IPS DF 6.9 (cell line): ENCODE measurements at regions not wholly inside any gene's neighbourhood (a gene's known extent, or its start where the extent isn't known, plus 50 kb on each side); places are given as distances from the start of the nearest gene placed in this dataset.

ENCODE experiments used
- DNase-seq: peaks from one replicate; pipeline ENCODE4 v3.0.0-alpha.2; 2013; ENCODE audit warnings: low read depth, low spot score
- H3K27ac ChIP-seq: one replicate; pipeline ENCODE4 v1.5.1; 2013; ENCODE audit warnings: low read length, control low read depth
- H3K27me3 ChIP-seq: 2 replicates; pipeline ENCODE4 v1.6.1; 2013; ENCODE audit warnings: mild to moderate bottlenecking, low read length; ENCODE audit not compliant: control insufficient read depth, insufficient read depth
- H3K36me3 ChIP-seq: 2 replicates; pipeline ENCODE4 v1.6.1; 2013; ENCODE audit warnings: low read length; ENCODE audit not compliant: control insufficient read depth, insufficient read depth
- H3K4me1 ChIP-seq: 2 replicates; pipeline ENCODE4 v1.6.1; 2013; ENCODE audit warnings: low read length; ENCODE audit not compliant: control insufficient read depth, insufficient read depth
- H3K4me3 ChIP-seq: 2 replicates; pipeline ENCODE4 v1.5.1; 2013; ENCODE audit warnings: mild to moderate bottlenecking, low read length
- H3K9me3 ChIP-seq: 2 replicates; pipeline ENCODE4 v1.6.1; 2013; ENCODE audit warnings: low read length, inconsistent platforms; ENCODE audit not compliant: control insufficient read depth, insufficient read depth
- WGBS: extraction: QIAGEN DNeasy Blood & Tissue Kit; methylation state at CpG from one replicate; pipeline ENCODE4 v1.1.7; 2013; ENCODE audit warnings: mixed read lengths, missing lambda C conversion rate; ENCODE audit not compliant: insufficient read length, insufficient coverage; 5-methylcytosine and 5-hydroxymethylcytosine counted together

DNA sequence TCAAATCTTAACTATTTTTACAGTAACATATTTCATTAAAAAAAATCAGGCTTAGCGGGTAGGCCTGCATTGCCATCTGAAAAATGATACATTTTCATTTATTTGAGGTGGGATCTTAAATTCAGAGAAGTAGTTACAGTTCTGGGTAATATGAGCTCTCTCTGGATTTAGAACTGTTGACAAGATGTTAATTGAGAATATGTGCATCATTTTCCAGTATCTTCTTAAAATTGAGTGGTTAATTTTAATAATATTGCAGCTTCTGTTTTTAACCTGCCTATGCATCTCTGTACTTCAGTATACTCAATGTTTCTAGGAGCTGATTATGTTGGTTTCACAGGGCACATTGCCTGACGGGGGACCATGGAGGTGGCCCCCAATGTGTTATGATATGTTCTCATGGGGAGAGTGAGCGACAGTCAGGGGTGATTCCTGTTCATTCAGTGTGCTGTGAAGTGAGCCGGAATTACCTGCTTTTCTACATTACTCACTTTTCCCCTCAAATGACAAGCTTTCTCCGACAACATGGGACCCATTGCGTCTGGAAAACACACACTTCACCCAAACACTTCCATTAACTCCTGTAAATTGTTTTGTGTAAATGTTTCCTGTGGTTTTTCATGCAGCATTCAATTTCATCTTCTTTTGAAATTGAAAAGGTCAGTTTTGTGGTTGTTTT lies 406.2 kb downstream of the MTX2 start:
- Histone ChIP-seq H3K4me3 (no peak overlapping the region), H3K36me3 (no peaks in the 10 kb centered on the region), H3K9me3 (no peaks in the 10 kb centered on the region), H3K27ac (no peak overlapping the region), H3K27me3 (no peaks in the 10 kb centered on the region), H3K4me1 (no peaks in the 10 kb centered on the region; the same call in 1 of the 2 replicates)
- WGBS, result no CpG with 5 or more reads among the region's 6 CpGs
- no peak for DNase-seq

- no peaks in the 10 kb centered on the region; the same call in 1 of the 2 replicates for H3K4me1 ChIP-seq
- H3K36me3 ChIP-seq, result no peaks in the 10 kb centered on the region
- no peaks in the 10 kb centered on the region for H3K9me3 ChIP-seq
- WGBS, result no CpG with 5 or more reads among the region's 2 CpGs
- H3K27ac ChIP-seq, result no peak overlapping the region
- H3K27me3 ChIP-seq, result no peaks in the 10 kb centered on the region
- no peak for DNase-seq
- H3K4me3 ChIP-seq, result no peak overlapping the region
Measured at GRCh38 chr2:176677746-176678265, 408.6 kb downstream of the MTX2 start.

DNA sequence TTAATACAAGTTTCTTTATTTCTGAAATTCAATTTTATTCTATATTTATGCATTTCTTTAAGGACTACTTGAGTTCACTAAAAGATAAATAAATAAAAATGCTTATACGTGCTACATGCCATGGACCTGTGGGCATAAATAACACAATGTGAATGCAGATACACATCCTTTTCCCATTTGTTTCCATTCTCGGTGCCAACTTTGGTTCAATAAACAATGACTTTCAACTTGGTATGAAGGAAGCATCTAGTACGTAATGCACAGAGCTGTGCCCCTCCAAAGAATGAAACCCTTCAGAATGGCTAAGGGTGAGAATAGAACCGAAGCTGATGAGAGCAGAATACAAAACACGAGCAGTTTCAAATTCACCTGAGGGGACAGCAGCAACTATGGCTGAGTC lies 409.3 kb downstream of the MTX2 start:
- H3K9me3 ChIP-seq, result no peaks in the 10 kb centered on the region
- H3K27ac ChIP-seq, result no peak overlapping the region
- no CpG with 5 or more reads among the region's 5 CpGs for WGBS
- H3K36me3 ChIP-seq, result no peaks in the 10 kb centered on the region
- no peaks in the 10 kb centered on the region; the same call in 1 of the 2 replicates for H3K4me1 ChIP-seq
- H3K4me3 ChIP-seq, result no peak overlapping the region
- no peaks in the 10 kb centered on the region for H3K27me3 ChIP-seq
- no peak for DNase-seq

- DNase-seq, result no peak
- Histone ChIP-seq H3K27me3 (no peaks in the 10 kb centered on the region), H3K9me3 (no peaks in the 10 kb centered on the region), H3K36me3 (no peaks in the 10 kb centered on the region), H3K4me1 (no peaks in the 10 kb centered on the region; the same call in 1 of the 2 replicates), H3K4me3 (no peak overlapping the region), H3K27ac (no peak overlapping the region)
- no CpG with 5 or more reads among the region's 2 CpGs for WGBS
Measured at GRCh38 chr2:176679061-176679669, 409.9 kb downstream of the MTX2 start.

GRCh38 chr2:176680916-176681516 lies 411.8 kb downstream of the MTX2 start:
- Histone ChIP-seq H3K4me1 (no peaks in the 10 kb centered on the region; the same call in 1 of the 2 replicates), H3K27me3 (peaks cover 1% of the 10 kb centered on the region; the same call in 1 of the 2 replicates), H3K36me3 (no peaks in the 10 kb centered on the region), H3K27ac (no peak overlapping the region), H3K9me3 (no peaks in the 10 kb centered on the region), H3K4me3 (no peak overlapping the region)
- no peak for DNase-seq
- no CpG with 5 or more reads among the region's 1 CpG for WGBS

DNA sequence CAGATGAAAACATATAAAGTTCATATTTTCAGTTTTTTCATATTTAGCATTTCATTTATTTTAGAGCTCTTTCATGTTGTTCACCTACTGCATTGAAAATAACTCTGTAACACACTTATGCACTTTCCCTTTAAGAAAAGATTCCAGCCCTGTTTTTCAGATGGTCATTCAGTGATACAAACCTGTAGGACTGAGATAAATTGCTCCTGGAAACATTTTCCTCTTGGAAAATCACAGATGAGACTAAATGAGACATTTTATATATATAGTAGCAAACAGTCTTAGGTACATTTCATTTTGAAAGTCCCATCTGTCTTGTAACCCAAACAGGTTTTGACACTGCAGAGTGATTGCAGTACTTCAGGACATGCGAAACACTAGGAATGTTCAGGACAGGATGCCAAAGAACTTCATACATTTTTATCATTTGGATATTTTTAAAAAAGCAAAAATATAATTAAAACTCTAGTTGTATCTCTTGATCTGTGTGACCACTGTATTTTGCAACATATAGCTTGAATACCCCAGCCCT lies 412.4 kb downstream of the MTX2 start:
- WGBS, result no CpG with 5 or more reads among the region's 1 CpG
- H3K36me3 ChIP-seq, result no peaks in the 10 kb centered on the region
- no peaks in the 10 kb centered on the region for H3K9me3 ChIP-seq
- no peak for DNase-seq
- no peak overlapping the region for H3K27ac ChIP-seq
- H3K4me3 ChIP-seq, result no peak overlapping the region
- peaks cover 1% of the 10 kb centered on the region; the same call in 1 of the 2 replicates for H3K27me3 ChIP-seq
- H3K4me1 ChIP-seq, result no peaks in the 10 kb centered on the region; the same call in 1 of the 2 replicates

- Histone ChIP-seq H3K27ac (no peak overlapping the region), H3K27me3 (peaks cover 1% of the 10 kb centered on the region; the same call in 1 of the 2 replicates), H3K4me1 (no peaks in the 10 kb centered on the region; the same call in 1 of the 2 replicates), H3K4me3 (no peak overlapping the region), H3K36me3 (no peaks in the 10 kb centered on the region), H3K9me3 (no peaks in the 10 kb centered on the region)
- no peak for DNase-seq
- WGBS, result no CpG with 5 or more reads among the region's 3 CpGs
Measured at GRCh38 chr2:176682278-176682677, 413.0 kb downstream of the MTX2 start.

- WGBS, result no CpG with 5 or more reads among the region's 1 CpG
- no peaks in the 10 kb centered on the region; the same call in 1 of the 2 replicates for H3K4me1 ChIP-seq
- no peak for DNase-seq
- no peak overlapping the region for H3K27ac ChIP-seq
- H3K36me3 ChIP-seq, result no peaks in the 10 kb centered on the region
- no peaks in the 10 kb centered on the region for H3K9me3 ChIP-seq
- H3K4me3 ChIP-seq, result no peak overlapping the region
- H3K27me3 ChIP-seq, result peaks cover 1% of the 10 kb centered on the region; the same call in 1 of the 2 replicates
Measured at GRCh38 chr2:176683618-176684111, 414.4 kb downstream of the MTX2 start.

DNA sequence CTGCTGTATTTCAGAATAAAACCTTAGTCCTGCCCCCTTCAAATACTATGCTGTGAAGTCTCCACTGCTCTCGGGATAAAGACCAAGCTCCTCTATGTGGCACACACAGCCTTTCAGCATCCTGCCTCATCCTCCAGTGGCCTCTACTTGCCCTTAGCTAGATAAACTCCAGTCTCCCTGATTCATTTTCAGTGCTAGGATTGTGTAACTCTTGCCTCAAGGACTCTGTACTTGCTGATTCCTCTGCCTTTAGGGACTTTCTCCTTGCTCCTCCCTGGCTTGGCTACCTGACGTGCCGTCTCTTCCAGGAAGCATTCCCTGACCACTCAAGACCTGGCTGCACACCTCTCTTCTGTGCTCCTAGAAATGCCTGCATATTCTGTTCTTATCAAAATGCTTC lies 416.7 kb downstream of the MTX2 start:
- H3K36me3 ChIP-seq, result no peaks in the 10 kb centered on the region
- H3K4me1 ChIP-seq, result no peaks in the 10 kb centered on the region
- DNase-seq, result no peak
- no peak overlapping the region for H3K27ac ChIP-seq
- WGBS, result no CpG with 5 or more reads among the region's 3 CpGs
- no peaks in the 10 kb centered on the region for H3K9me3 ChIP-seq
- no peak overlapping the region for H3K4me3 ChIP-seq
- H3K27me3 ChIP-seq, result peaks cover 1% of the 10 kb centered on the region; the same call in 1 of the 2 replicates

GRCh38 chr2:176686328-176686727 lies 417.1 kb downstream of the MTX2 start:
- no peaks in the 10 kb centered on the region for H3K36me3 ChIP-seq
- H3K9me3 ChIP-seq, result no peaks in the 10 kb centered on the region
- H3K27me3 ChIP-seq, result peaks cover 1% of the 10 kb centered on the region; the same call in 1 of the 2 replicates
- H3K4me3 ChIP-seq, result no peak overlapping the region
- H3K27ac ChIP-seq, result no peak overlapping the region
- H3K4me1 ChIP-seq, result no peaks in the 10 kb centered on the region
- no peak for DNase-seq
- WGBS, result no CpG with 5 or more reads among the region's 3 CpGs
